SK-N-SH treated with all-trans-retinoic acid at 6 μM for 48 hours (cell line): ENCODE measurements at regions not wholly inside any gene's neighbourhood (a gene's known extent, or its start where the extent isn't known, plus 50 kb on each side); places are given as distances from the start of the nearest gene placed in this dataset.

Experiments used
- ATAC-seq: fragments of 200-7000 bp; cut with Tn5 transposase; 3 replicates; pipeline ENCODE4 v1.9.1; 2020; ENCODE audit warnings: mild to moderate bottlenecking, moderate library complexity
- ARNTL ChIP-seq: fragments of 450-650 bp; formaldehyde crosslinking; IDR thresholded peaks from 2 replicates; pipeline ENCODE4 v1.5.0; 2020; ENCODE audit warnings: low read depth, mild to moderate bottlenecking, moderate library complexity, borderline replicate concordance
- BACH2 ChIP-seq: fragments of 250-450 bp; sonication (Bioruptor Pico); IDR thresholded peaks from 2 replicates; pipeline ENCODE4 v1.9.0; 2021; ENCODE audit warnings: mild to moderate bottlenecking, borderline replicate concordance
- CSDC2 ChIP-seq: fragments of 250-450 bp; sonication (Bioruptor Pico); IDR thresholded peaks from 2 replicates; pipeline ENCODE4 v1.5.0; 2020; ENCODE audit warnings: mild to moderate bottlenecking, moderate library complexity
- ESRRG ChIP-seq: fragments of 250-450 bp; sonication (Bioruptor Pico); IDR thresholded peaks from 2 replicates; pipeline ENCODE4 v1.6.1; 2021; ENCODE audit warnings: mild to moderate bottlenecking
- GLIS3 ChIP-seq: fragments of 250-450 bp; sonication (Bioruptor Pico); IDR thresholded peaks from 2 replicates; pipeline ENCODE4 v1.5.0; 2020; ENCODE audit warnings: mild to moderate bottlenecking, moderate library complexity
- ISL1 ChIP-seq: fragments of 250-450 bp; sonication (Bioruptor Pico); IDR thresholded peaks from 2 replicates; pipeline ENCODE4 v2.1.2; 2022; ENCODE audit warnings: mild to moderate bottlenecking, moderate library complexity
- OSR1 ChIP-seq: fragments of 250-450 bp; sonication (Bioruptor Pico); IDR thresholded peaks from 2 replicates; pipeline ENCODE4 v1.8.0; 2022; ENCODE audit warnings: moderate library complexity, mild to moderate bottlenecking, inconsistent platforms
- POU6F1 ChIP-seq: fragments of 250-450 bp; sonication (Bioruptor Pico); IDR thresholded peaks from 2 replicates; pipeline ENCODE4 v1.8.0; 2021; ENCODE audit warnings: low read depth, mild to moderate bottlenecking, moderate library complexity, borderline replicate concordance
- PPARA ChIP-seq: fragments of 250-450 bp; sonication (Bioruptor Pico); IDR thresholded peaks from 2 replicates; pipeline ENCODE4 v1.5.0; 2020; ENCODE audit warnings: mild to moderate bottlenecking, borderline replicate concordance
- RARB ChIP-seq: fragments of 250-450 bp; sonication (Bioruptor Pico); IDR thresholded peaks from 2 replicates; pipeline ENCODE4 v1.8.0; 2021; ENCODE audit warnings: mild to moderate bottlenecking, moderate library complexity
- SNAI2 ChIP-seq: fragments of 250-450 bp; sonication (Bioruptor Pico); IDR thresholded peaks from 2 replicates; pipeline ENCODE4 v1.5.0; 2020; ENCODE audit warnings: mild to moderate bottlenecking, moderate library complexity
- TCF4 ChIP-seq: fragments of 250-450 bp; sonication (Bioruptor Pico); IDR thresholded peaks from 2 replicates; pipeline ENCODE4 v1.8.0; 2021; ENCODE audit warnings: mild to moderate bottlenecking, moderate library complexity, borderline replicate concordance
- TOX ChIP-seq: fragments of 250-450 bp; sonication (Bioruptor Pico); IDR thresholded peaks from 2 replicates; pipeline ENCODE4 v1.8.0; 2021; ENCODE audit warnings: mild to moderate bottlenecking, moderate library complexity, borderline replicate concordance
- ZC3H10 ChIP-seq: fragments of 250-450 bp; sonication (Bioruptor Pico); IDR thresholded peaks from 2 replicates; pipeline ENCODE4 v1.5.1; 2021; ENCODE audit warnings: mild to moderate bottlenecking, moderate library complexity
- ZFP3 ChIP-seq: fragments of 250-450 bp; sonication (Bioruptor Pico); IDR thresholded peaks from 2 replicates; pipeline ENCODE4 v1.5.0; 2020; ENCODE audit warnings: mild to moderate bottlenecking, moderate library complexity
- ZFP30 ChIP-seq: fragments of 450-650 bp; formaldehyde crosslinking; IDR thresholded peaks from 2 replicates; pipeline ENCODE4 v1.5.0; 2022; ENCODE audit warnings: mild to moderate bottlenecking, moderate library complexity
- ZNF565 ChIP-seq: fragments of 450-650 bp; formaldehyde crosslinking; conservative IDR thresholded peaks from 2 replicates; pipeline ENCODE4 v1.5.0; 2020; ENCODE audit warnings: low read depth, mild to moderate bottlenecking, moderate library complexity
- ZNF70 ChIP-seq: fragments of 450-650 bp; formaldehyde crosslinking; IDR thresholded peaks from 2 replicates; pipeline ENCODE4 v1.5.0; 2020; ENCODE audit warnings: mild to moderate bottlenecking, moderate library complexity
- ZNF8 ChIP-seq: fragments of 450-650 bp; formaldehyde crosslinking; IDR thresholded peaks from 2 replicates; pipeline ENCODE4 v1.5.0; 2020; ENCODE audit warnings: mild to moderate bottlenecking, moderate library complexity
- TF ChIP-seq, protein P1 (sequence below): fragments of 250-450 bp; sonication (Bioruptor Pico); IDR thresholded peaks from 2 replicates; pipeline ENCODE4 v1.8.0; 2020; ENCODE audit warnings: mild to moderate bottlenecking, moderate library complexity, borderline replicate concordance
- TF ChIP-seq, protein P2 (sequence below): fragments of 250-450 bp; sonication (Bioruptor Pico); IDR thresholded peaks from 2 replicates; pipeline ENCODE4 v1.5.0; 2020; ENCODE audit warnings: mild to moderate bottlenecking, moderate library complexity
- TF ChIP-seq, protein P3 (sequence below): fragments of 250-450 bp; sonication (Bioruptor Pico); IDR thresholded peaks from 2 replicates; pipeline ENCODE4 v1.5.1; 2021; ENCODE audit warnings: mild to moderate bottlenecking, moderate library complexity

- ATAC-seq, result no peak
- TF ChIP-seq RARB (no peak), PPARA (CRISPR knock-in tag) (no peak), BACH2 (CRISPR knock-in tag) (no peak), ESRRG (CRISPR knock-in tag) (no peak), GLIS3 (CRISPR knock-in tag) (no peak), ZC3H10 (CRISPR knock-in tag) (no peak), CSDC2 (CRISPR knock-in tag) (no peak), ISL1 (no peak)
- TF ChIP-seq, protein P1, sequence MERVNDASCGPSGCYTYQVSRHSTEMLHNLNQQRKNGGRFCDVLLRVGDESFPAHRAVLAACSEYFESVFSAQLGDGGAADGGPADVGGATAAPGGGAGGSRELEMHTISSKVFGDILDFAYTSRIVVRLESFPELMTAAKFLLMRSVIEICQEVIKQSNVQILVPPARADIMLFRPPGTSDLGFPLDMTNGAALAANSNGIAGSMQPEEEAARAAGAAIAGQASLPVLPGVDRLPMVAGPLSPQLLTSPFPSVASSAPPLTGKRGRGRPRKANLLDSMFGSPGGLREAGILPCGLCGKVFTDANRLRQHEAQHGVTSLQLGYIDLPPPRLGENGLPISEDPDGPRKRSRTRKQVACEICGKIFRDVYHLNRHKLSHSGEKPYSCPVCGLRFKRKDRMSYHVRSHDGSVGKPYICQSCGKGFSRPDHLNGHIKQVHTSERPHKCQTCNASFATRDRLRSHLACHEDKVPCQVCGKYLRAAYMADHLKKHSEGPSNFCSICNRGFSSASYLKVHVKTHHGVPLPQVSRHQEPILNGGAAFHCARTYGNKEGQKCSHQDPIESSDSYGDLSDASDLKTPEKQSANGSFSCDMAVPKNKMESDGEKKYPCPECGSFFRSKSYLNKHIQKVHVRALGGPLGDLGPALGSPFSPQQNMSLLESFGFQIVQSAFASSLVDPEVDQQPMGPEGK, result no peak
- TF ChIP-seq, protein P2, sequence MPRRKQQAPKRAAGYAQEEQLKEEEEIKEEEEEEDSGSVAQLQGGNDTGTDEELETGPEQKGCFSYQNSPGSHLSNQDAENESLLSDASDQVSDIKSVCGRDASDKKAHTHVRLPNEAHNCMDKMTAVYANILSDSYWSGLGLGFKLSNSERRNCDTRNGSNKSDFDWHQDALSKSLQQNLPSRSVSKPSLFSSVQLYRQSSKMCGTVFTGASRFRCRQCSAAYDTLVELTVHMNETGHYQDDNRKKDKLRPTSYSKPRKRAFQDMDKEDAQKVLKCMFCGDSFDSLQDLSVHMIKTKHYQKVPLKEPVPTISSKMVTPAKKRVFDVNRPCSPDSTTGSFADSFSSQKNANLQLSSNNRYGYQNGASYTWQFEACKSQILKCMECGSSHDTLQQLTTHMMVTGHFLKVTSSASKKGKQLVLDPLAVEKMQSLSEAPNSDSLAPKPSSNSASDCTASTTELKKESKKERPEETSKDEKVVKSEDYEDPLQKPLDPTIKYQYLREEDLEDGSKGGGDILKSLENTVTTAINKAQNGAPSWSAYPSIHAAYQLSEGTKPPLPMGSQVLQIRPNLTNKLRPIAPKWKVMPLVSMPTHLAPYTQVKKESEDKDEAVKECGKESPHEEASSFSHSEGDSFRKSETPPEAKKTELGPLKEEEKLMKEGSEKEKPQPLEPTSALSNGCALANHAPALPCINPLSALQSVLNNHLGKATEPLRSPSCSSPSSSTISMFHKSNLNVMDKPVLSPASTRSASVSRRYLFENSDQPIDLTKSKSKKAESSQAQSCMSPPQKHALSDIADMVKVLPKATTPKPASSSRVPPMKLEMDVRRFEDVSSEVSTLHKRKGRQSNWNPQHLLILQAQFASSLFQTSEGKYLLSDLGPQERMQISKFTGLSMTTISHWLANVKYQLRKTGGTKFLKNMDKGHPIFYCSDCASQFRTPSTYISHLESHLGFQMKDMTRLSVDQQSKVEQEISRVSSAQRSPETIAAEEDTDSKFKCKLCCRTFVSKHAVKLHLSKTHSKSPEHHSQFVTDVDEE, result no peak
- TF ChIP-seq, protein P3, sequence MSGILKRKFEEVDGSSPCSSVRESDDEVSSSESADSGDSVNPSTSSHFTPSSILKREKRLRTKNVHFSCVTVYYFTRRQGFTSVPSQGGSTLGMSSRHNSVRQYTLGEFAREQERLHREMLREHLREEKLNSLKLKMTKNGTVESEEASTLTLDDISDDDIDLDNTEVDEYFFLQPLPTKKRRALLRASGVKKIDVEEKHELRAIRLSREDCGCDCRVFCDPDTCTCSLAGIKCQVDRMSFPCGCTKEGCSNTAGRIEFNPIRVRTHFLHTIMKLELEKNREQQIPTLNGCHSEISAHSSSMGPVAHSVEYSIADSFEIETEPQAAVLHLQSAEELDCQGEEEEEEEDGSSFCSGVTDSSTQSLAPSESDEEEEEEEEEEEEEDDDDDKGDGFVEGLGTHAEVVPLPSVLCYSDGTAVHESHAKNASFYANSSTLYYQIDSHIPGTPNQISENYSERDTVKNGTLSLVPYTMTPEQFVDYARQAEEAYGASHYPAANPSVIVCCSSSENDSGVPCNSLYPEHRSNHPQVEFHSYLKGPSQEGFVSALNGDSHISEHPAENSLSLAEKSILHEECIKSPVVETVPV (CRISPR knock-in tag), result no peak
These were observed 97.7 kb upstream of the PARD3 start for GRCh38 chr10:34912771-34913170.

DNA sequence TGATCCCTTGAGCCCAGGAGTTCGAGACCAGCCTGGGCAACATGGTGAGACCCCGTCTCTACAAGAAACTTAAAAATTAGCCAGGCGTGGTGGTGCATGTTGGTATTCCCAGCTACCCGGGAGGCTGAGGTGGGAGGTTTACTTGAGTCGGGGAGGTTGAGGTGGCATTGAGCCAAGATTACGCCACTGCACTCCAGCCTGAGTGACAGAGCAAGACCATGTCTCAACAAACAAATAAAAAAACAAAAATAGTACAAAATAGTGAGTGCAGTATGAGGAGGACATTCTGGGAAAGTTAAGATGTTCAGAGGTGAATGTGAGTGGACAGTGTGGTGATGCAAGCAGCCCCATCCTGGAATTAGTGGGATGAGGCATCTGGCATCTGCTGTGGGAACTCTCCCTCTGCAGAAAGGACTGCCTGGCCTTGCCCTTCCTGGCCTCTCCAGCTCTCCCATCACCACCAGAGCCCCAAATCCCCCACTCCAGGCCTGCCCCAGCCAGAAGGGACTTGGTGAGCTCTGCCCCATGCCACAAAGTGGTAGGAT, 96.6 kb upstream of the PARD3 start:
- no peak for ATAC-seq

More for the DNA sequence above, 96.6 kb upstream of the PARD3 start:
- TF ChIP-seq CSDC2 (CRISPR knock-in tag) (no peak), TCF4 (CRISPR knock-in tag) (no peak), BACH2 (CRISPR knock-in tag) (no peak), POU6F1 (no peak), ESRRG (CRISPR knock-in tag) (no peak), SNAI2 (CRISPR knock-in tag) (no peak), ZNF565 (CRISPR knock-in tag) (no peak), RARB (no peak), GLIS3 (CRISPR knock-in tag) (no peak), ZNF70 (CRISPR knock-in tag) (no peak), ZFP30 (no peak), ZC3H10 (CRISPR knock-in tag) (no peak), OSR1 (CRISPR knock-in tag) (no peak), ISL1 (no peak), ARNTL (no peak), TOX (CRISPR knock-in tag) (no peak), ZNF8 (CRISPR knock-in tag) (no peak), ZFP3 (no peak), PPARA (CRISPR knock-in tag) (no peak)
- TF ChIP-seq, protein P2, result no peak
